Upper lobe of left lung (tissue), 6 donors: ENCODE measurements at regions not wholly inside any gene's neighbourhood (a gene's known extent, or its start where the extent isn't known, plus 50 kb on each side); places are given as distances from the start of the nearest gene placed in this dataset.

Experiments
- ATAC-seq, 2 donors: fragments of 200-7000 bp; cut with Tn5 transposase; one replicate each; pipeline ENCODE4 v1.9.1; 2022; ENCODE audit warnings: mild to moderate bottlenecking in 2 of 2, moderate library complexity in 2 of 2; ENCODE audit not compliant: low FRiP score in 2 of 2
- DNase-seq, 2 donors: peaks; one replicate each; pipeline ENCODE4 v3.0.0-alpha.2; 2019 to 2020
- H3K27ac ChIP-seq, 4 donors: fragments of 200-600 bp; sonication (generic); one replicate each; pipeline ENCODE4 v1.5.1; 2016 to 2019
- H3K27me3 ChIP-seq, 4 donors: fragments of 200-600 bp; sonication (generic); one replicate each; pipeline ENCODE4 v1.5.1; 2017 to 2019
- H3K36me3 ChIP-seq, 4 donors: fragments of 200-600 bp; sonication (generic); one replicate each; pipeline ENCODE4 v1.5.1; 2016 to 2019
- H3K4me1 ChIP-seq, 4 donors: fragments of 200-600 bp; sonication (generic); one replicate each; pipeline ENCODE4 v1.5.1; 2018 to 2019
- H3K4me3 ChIP-seq, 4 donors: fragments of 200-600 bp; sonication (generic); one replicate each; pipeline ENCODE4 v1.5.1; 2017 to 2019; ENCODE audit warnings: mild to moderate bottlenecking in 2 of 4, moderate library complexity in 1 of 4
- H3K9me3 ChIP-seq, 4 donors: fragments of 200-600 bp; sonication (generic); one replicate each; pipeline ENCODE4 v1.5.1; 2018 to 2019
- CTCF ChIP-seq, 6 experiments: fragments of 450-650 bp in 4 of 6; fragments of 200-600 bp in 2 of 6; sonication (generic) in 2 of 6; IDR thresholded peaks; one replicate each; pipeline ENCODE4 v1.5.1; 2016 to 2019; ENCODE audit warnings: antibody characterized with exemption in 6 of 6
- EP300 ChIP-seq, 4 donors: sonication (generic); formaldehyde crosslinking; IDR thresholded peaks; one replicate each; pipeline ENCODE4 v1.5.1; 2017; ENCODE audit warnings: antibody characterized with exemption in 4 of 4, control low read depth in 2 of 4
- POLR2A ChIP-seq, 4 donors: fragments of 450-650 bp; IDR thresholded peaks; one replicate each; pipeline ENCODE4 v1.5.1; 2016 to 2017; ENCODE audit warnings: antibody characterized with exemption in 4 of 4, mild to moderate bottlenecking in 2 of 4
- POLR2AphosphoS5 ChIP-seq, 2 donors: sonication (generic); formaldehyde crosslinking; IDR thresholded peaks; one replicate each; pipeline ENCODE4 v1.5.1; 2017; ENCODE audit warnings: antibody characterized with exemption in 2 of 2
- WGBS, 2 donors: methylation state at CpG; one replicate each; pipeline ENCODE4 v1.1.5; 2017 to 2018; 5-methylcytosine and 5-hydroxymethylcytosine counted together
- donor health status: DM: no; HTN: no; CAD: no; lungs with moderate emphysema.
- donor health status: DM: no; HTN: yes; CAD: no; lungs with severe emphysema.

DNA sequence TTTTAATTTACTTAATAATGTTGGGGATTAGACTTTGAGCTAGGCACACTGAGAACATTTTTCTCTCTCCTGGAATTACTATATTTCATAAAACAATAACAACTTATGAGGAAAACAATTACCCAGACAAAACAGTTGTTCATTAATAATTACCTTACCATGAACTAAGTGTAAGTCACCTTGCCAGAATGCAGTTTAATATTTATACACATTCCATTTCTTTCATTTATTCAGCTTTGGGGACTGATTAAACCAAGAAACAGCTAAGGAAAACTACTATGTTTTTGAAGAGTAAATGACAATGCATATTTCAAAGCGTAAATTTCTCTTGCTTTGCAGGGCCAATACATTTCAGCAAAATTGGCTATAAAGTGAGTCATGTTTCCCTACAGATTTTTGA lies 616.2 kb downstream of the PRELID2 start:
- no peak overlapping the region for H3K27ac ChIP-seq
- no peaks in the 10 kb centered on the region for H3K9me3 ChIP-seq
- no peaks in the 10 kb centered on the region for H3K27me3 ChIP-seq
- H3K4me1 ChIP-seq = no peaks in the 10 kb centered on the region
- DNase-seq = no peak
- no peak overlapping the region for H3K4me3 ChIP-seq
- no peak for ATAC-seq
- TF ChIP-seq EP300 (IDR thresholded peaks at IDR 0.05) (no peak), CTCF (IDR thresholded peaks at IDR 0.05) (no peak), POLR2AphosphoS5 (IDR thresholded peaks at IDR 0.05) (no peak), POLR2A (IDR thresholded peaks at IDR 0.05) (no peak)
- WGBS, 2 donors = 88 to 91% methylated on average over 1 of the region's 1 CpG
- H3K36me3 ChIP-seq = no peaks in the 10 kb centered on the region

DNA sequence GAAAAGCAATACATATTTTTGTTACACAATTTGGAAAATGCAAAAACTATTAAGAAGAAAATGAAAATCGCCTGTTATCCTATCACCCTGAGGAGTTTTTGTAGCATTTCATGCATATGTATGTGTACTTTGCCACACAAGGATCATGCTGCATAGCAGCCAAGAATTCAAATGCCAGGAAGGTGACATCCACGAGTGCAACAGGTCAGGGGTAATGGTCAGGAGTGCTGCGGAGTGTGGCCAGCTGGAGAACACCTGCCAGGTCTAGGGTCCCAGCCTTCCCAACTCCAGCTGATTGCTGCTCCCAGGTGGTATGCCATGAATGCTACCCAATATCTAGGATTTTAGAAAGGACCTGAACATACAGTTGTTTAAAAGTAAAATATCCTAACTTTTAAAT lies 617.1 kb downstream of the PRELID2 start:
- Histone ChIP-seq H3K27ac (no peak overlapping the region), H3K9me3 (no peaks in the 10 kb centered on the region), H3K27me3 (no peaks in the 10 kb centered on the region), H3K4me1 (no peaks in the 10 kb centered on the region), H3K4me3 (no peak overlapping the region), H3K36me3 (no peaks in the 10 kb centered on the region)
- TF ChIP-seq POLR2AphosphoS5 (IDR thresholded peaks at IDR 0.05) = no peak
- no peak for TF ChIP-seq CTCF (IDR thresholded peaks at IDR 0.05)
- TF ChIP-seq POLR2A (IDR thresholded peaks at IDR 0.05) = no peak
- no peak for TF ChIP-seq EP300 (IDR thresholded peaks at IDR 0.05)
- no peak for DNase-seq
- no peak for ATAC-seq
- WGBS, 2 donors = 47 to 71% methylated on average over 3 of the region's 3 CpGs

DNA sequence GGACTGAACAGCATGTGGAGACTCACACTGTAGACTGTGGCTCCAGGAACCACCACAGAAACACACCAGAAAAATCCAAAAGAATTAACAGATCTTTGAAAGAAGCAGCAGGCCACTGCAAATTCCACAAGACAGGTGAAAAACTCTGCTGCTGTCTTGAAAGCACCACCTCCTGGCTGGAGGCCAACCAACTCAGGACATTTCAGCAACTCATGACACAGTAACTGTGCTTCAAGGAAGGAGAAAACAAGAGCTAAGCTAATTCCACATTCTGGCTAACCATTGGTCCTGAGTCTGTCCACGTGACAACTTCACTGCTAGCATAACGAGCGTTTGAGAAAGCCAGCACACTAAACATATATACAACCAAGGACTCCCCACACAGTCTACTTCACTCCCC lies 625.1 kb downstream of the PRELID2 start:
- no peak overlapping the region for H3K4me3 ChIP-seq
- 82 to 93% methylated on average over 3 of the region's 3 CpGs for WGBS, 2 donors
- no peak overlapping the region for H3K27ac ChIP-seq
- H3K36me3 ChIP-seq = no peaks in the 10 kb centered on the region
- H3K27me3 ChIP-seq = no peaks in the 10 kb centered on the region
- no peaks in the 10 kb centered on the region for H3K9me3 ChIP-seq
- TF ChIP-seq EP300 (IDR thresholded peaks at IDR 0.05) = no peak
- H3K4me1 ChIP-seq = no peaks in the 10 kb centered on the region
- ATAC-seq (no peak), DNase-seq (no peak)

DNA sequence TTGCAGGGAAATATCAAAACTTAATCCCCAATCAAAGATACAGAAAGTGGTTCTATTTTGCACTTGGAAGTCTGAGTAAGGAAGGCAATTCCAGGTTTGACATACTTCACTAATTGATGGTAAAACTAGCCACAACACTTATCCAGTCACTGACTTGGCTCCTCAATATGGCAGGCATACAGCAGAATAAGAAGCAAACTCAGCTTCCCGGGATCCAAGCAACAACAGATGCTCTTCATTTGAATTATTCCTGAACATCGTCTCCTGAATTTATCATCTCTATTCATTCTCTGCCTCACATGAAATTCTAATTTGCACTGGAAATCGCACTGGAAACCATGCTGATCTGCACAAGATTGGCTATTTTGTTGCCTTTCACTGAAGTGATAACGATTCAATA lies 629.6 kb downstream of the PRELID2 start:
- H3K27me3 ChIP-seq = no peaks in the 10 kb centered on the region
- H3K36me3 ChIP-seq = no peaks in the 10 kb centered on the region
- H3K4me1 ChIP-seq = no peaks in the 10 kb centered on the region
- no peaks in the 10 kb centered on the region for H3K9me3 ChIP-seq
- no peak for TF ChIP-seq POLR2A (IDR thresholded peaks at IDR 0.05)
- TF ChIP-seq EP300 (IDR thresholded peaks at IDR 0.05) = no peak
- no peak for TF ChIP-seq POLR2AphosphoS5 (IDR thresholded peaks at IDR 0.05)
- no peak overlapping the region for H3K4me3 ChIP-seq
- WGBS, 2 donors = 71 to 83% methylated on average over 4 of the region's 4 CpGs
- DNase-seq (no peak), ATAC-seq (no peak)
- no peak overlapping the region for H3K27ac ChIP-seq

DNA sequence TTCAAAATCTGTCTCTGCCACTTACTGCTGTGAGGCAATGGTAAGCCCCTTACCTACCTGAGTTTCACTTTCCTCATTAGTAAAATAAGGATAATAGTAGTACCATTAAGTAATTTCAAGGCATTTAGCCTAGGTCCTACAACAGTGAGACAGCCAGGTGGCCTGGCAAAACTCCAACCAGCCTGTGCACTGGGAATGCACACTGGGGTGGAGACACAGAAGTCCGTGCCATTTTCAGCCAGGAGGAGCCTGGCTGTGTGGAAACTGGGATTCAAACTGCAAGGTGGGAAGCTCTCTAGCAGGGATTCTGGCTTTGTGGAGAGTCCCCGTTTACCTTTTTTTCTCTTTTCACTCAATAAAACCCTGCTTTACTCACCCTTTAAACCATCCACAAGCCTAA lies 630.4 kb downstream of the PRELID2 start:
- 60 to 68% methylated on average over 2 of the region's 2 CpGs for WGBS, 2 donors
- Histone ChIP-seq H3K27ac (no peak overlapping the region), H3K4me1 (no peaks in the 10 kb centered on the region), H3K36me3 (no peaks in the 10 kb centered on the region), H3K27me3 (no peaks in the 10 kb centered on the region), H3K4me3 (no peak overlapping the region), H3K9me3 (no peaks in the 10 kb centered on the region)
- no peak for ATAC-seq
- no peak for DNase-seq
- TF ChIP-seq POLR2AphosphoS5 (IDR thresholded peaks at IDR 0.05) = no peak
- TF ChIP-seq EP300 (IDR thresholded peaks at IDR 0.05) = no peak
- TF ChIP-seq CTCF (IDR thresholded peaks at IDR 0.05) = no peak
- no peak for TF ChIP-seq POLR2A (IDR thresholded peaks at IDR 0.05)

DNA sequence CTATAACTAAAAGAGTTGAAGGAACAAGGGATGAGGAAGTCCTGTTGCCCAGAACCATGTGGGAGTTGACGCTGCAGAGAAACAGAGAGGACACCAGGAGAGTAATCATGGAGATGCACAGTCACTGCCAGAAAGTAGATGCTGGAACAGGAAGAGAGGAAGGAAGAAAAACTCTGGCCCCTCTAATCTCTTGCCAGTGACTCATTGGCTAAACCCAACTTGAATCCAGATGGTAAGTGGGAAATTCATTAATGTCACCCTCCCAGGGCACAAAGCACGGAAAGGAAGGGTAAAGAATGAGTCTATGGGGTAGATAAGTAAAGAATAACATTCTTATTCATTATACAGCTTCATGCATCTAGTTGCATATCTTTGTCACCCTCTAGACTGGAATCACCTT lies 631.9 kb downstream of the PRELID2 start:
- DNase-seq (no peak), ATAC-seq (no peak)
- H3K9me3 ChIP-seq = no peaks in the 10 kb centered on the region
- no peaks in the 10 kb centered on the region for H3K4me1 ChIP-seq
- no peaks in the 10 kb centered on the region for H3K27me3 ChIP-seq
- no peaks in the 10 kb centered on the region for H3K36me3 ChIP-seq
- H3K27ac ChIP-seq = no peak overlapping the region
- TF ChIP-seq CTCF (IDR thresholded peaks at IDR 0.05) = no peak
- TF ChIP-seq POLR2AphosphoS5 (IDR thresholded peaks at IDR 0.05) = no peak
- TF ChIP-seq EP300 (IDR thresholded peaks at IDR 0.05) = no peak
- no peak for TF ChIP-seq POLR2A (IDR thresholded peaks at IDR 0.05)
- no peak overlapping the region for H3K4me3 ChIP-seq
- WGBS, 2 donors = 71 to 77% methylated on average over 2 of the region's 2 CpGs
